ENCODE measurements at regions not wholly inside any gene's neighbourhood (a gene's known extent, or its start where the extent isn't known, plus 50 kb on each side); places are given as distances from the start of the nearest gene placed in this dataset.

DNA sequence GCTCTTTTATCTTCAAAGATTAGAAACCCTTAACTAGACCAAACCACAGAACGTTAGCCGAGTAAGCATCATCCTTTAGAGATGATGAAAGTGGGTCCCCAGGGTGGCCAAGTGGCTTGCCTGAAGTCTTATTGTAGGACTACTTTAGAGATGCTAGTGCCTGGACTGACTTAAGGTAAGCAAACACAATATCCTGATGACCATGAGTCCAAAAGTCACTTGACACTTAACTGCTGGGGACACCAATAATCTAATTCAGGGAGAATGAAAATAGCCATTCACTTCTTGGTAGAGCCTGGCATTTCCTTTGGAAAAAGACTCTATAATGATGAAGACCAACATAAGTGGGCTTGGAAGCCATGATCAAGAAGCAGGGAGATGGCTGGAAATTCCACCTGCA is 225.3 kb upstream of the IRF2BP2 start:
- TF ChIP-seq, protein P1, sequence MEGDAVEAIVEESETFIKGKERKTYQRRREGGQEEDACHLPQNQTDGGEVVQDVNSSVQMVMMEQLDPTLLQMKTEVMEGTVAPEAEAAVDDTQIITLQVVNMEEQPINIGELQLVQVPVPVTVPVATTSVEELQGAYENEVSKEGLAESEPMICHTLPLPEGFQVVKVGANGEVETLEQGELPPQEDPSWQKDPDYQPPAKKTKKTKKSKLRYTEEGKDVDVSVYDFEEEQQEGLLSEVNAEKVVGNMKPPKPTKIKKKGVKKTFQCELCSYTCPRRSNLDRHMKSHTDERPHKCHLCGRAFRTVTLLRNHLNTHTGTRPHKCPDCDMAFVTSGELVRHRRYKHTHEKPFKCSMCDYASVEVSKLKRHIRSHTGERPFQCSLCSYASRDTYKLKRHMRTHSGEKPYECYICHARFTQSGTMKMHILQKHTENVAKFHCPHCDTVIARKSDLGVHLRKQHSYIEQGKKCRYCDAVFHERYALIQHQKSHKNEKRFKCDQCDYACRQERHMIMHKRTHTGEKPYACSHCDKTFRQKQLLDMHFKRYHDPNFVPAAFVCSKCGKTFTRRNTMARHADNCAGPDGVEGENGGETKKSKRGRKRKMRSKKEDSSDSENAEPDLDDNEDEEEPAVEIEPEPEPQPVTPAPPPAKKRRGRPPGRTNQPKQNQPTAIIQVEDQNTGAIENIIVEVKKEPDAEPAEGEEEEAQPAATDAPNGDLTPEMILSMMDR (IDR thresholded peaks at IDR 0.05): no peak
- no peak for TF ChIP-seq POLR2A (IDR thresholded peaks at IDR 0.05)

Data from transverse colon (tissue), 3 donors.